Inferior parietal cortex (tissue), 1 donor: ENCODE measurements at regions not wholly inside any gene's neighbourhood (a gene's known extent, or its start where the extent isn't known, plus 50 kb on each side); places are given as distances from the start of the nearest gene placed in this dataset.
A peak's percentile ranks its signal among the peaks of the same experiment; 100 is the strongest.

Experiments used
- DNase-seq: peaks from one replicate; pipeline ENCODE4 v3.0.0-alpha.2; 2016; ENCODE audit errors: extremely low spot score

DNA sequence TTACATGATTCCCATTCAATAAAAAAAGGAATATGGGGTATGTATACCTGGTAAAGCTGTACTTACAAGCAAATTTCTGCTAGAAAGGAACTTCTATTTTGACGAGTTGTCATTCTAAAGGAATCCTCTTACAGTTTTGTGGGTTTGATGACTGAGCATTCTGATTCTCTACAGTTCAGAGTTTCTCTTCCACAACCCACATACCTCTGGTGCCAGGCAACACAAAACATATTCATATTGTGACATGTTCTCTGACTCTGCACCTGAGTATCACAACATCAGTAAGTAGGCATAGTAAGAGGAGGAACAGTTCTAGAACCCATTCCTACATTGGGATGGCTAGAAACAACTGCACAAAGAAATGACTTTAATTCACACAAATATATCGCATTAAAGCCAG, 636.6 kb downstream of the MED13L start:
- no peak for DNase-seq

DNA sequence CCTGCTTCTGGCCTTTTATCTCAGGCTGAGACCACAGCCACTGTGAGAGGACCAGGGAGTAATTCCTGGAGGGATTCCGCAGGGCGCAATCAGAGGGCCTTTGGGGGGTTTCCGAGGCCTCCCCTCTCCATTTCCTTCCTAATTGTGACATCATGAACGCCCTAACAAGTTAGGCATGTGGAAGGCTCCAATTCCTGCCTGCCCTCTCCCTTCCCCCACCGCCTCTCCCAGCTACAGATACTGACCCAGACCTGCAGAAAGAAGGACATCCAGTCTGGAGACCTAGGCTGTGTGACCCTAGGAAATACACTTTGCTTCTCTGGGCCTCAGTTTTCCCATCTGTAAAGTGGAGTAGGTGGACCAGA, 637.9 kb downstream of the MED13L start:
- DNase-seq: no peak

DNA sequence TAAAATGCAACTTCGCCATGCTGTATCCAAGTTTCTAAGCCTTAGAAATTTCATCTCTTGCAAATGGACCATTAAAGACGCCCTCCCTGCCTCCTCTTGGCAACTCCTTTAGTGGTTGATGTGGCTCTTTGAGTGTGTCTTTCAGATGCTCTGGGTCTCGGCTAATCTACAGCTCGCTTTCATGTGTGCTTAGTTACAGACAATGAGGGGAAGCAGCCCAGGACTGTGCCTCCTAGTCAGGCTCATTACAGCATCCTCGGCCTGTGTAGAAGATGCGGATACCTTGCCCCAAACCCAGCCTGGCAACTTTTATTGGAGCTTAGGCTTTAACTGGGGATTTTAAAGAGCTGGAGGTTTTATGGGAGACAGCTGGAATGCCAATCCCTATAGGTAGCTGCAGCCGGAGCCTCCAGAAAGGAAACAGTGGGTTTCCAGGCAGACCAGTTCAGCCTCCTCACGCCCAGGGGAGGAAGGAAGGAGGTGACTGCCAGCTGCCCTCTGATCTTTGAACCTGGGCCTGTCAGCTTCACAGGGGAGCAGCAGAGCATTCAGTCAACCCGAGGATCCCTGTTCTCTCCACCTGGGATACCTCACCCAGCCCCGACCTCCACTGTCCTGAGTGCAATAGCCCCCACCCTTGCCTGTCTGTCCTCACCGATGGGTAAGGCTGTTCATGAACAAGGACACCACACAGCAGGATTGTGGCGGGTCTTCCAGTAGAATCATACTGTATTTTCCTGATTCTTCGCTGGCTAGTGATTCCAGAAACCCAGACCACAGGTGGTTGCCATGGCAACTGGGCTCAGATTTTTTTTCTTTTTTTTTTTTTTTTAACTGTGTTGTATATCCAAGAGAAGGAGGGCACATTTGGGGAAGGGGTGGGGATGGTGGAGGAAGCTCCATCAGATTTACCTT, 638.5 kb downstream of the MED13L start:
- DNase-seq: no peak

DNA sequence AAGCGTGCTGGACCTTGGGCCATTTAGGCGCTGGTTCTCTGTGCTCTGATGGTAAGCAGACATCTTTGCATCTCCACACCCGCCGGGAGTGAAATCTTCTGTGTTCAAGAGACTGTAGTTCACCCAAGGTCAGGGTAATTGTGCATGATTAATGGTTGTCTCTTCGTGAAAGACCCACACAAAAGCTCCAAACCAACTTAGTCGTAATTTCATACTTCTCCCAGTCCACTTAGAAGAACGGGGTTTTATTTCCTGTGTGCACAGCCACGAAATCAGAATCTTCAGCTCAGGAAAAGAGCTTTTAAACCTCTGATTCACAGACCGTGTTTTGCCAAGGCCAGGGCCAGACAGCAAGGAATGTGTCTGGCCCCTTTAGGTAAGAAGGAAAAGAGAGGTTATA, 640.9 kb downstream of the MED13L start:
- no peak for DNase-seq

DNA sequence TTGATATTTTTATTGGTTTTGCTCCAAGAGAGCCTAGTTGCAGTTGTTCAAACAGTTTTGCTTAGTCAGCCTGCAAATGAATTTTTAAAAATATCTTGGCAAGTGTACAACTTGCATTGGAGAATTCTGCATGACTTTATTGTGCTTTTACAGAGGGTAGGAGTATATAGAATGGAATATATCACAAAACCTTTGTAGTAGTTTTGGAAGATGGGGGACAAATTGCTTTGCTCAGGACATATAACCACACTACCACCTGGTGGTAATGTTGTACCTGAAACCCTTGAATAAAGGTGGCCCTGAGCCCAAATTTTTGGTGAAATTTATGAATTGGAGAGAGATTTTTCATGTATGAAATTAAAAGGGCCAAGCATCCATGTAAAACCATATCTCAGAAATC, 645.2 kb downstream of the MED13L start:
- no peak for DNase-seq

DNA sequence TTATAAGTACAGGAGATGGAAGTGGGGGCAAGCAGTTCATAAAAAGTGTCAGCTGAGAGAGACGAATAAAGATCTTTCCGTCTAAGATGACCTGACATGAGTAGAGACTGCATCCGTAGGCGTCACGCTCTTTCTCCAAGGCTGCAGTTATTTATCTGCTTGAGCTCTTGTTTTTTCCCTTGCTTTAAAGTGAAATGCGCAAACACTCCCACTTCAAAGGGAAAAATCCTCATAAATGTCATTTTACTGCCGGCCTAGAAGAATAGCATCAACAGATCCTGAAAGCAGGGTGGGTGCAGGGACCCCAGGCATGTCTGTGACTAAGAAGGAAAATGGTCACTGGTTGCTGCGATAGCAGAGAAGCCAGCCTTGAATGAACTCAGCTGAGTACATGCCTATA, 647.4 kb downstream of the MED13L start:
- no peak for DNase-seq

DNA sequence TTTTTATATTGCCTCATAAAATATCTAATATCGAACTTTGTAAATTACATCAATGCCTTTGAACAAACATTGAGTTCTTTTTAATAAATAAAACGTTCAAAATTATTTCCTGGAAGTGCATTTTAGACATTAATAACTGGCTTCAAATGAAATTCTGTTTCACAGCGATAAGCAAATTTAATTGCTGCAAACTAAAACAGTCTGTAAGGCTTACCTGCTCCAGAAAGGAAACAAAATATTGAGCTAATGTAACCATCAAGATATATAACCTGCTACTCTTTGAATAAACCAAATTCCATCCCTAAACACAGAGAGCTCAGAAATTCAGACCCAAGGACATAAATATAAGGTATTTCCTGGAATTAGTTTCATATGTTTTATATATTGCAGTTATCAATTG, 651.3 kb downstream of the MED13L start:
- no peak for DNase-seq

DNA sequence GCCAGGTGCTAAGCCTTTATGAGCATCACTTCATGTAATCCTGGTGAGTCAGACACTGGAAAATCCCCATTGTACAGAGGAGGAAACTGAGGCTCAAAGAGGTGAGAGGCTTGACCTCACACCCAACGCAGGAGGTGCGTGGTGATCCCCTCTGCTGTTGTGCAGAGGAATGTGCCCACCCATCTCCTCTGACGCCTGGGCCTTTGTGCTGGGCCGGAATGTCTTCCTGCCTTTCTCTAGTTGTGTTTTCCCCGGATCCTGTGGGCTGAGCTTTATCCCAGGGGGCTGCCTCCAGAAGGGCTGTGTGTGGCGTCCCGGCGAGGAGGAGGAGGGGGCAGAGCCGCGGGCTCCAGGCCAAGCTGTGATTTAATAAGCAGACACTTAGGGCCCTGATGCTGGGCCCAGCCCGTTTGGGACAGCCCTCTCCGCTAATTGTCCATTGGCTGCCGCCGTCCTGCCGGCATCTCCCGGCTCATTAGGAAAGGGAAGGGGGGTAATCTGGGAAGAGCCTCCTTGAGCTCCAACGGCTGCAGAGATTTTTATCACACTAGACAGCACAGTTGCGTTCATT, 653.6 kb downstream of the MED13L start:
- no peak for DNase-seq

DNA sequence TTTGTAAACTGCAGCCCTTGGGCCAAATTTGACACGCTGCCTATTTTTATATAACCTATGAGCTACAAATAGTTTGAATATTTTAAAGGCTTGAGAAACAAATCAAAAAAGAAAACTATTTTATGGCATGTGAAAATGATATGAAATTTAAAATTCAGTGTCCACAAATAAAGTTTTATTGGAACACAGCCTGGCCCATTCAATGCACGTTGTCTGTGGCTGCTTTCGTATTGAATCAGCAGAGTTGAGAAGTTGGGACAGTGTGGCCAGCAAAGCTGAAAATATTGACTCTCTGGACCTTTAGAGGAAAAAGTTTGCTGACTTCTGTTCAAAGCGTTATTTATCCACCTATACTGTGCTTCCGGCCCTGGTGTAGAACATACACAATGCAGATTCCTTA, 654.2 kb downstream of the MED13L start:
- DNase-seq: no peak

DNA sequence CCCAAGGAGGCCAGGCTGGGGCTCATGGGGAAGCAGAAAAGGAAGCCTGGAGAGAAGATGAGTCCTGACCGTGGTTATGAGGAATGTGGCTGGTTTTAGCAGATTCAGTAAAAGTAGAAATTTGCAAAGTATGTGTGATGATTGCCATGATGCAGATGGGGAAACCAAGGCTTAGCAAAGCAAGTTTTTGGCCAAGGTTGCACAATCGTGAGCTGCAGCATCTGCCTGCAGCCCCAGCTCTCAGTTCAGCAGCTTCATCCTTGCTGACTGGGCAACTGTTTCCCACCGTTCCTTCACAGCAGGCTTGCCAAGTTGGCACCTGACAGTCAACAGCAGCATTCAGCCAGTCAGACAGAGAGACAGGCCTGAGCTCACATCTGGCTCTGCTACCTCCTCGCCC, 656.7 kb downstream of the MED13L start:
- DNase-seq: no peak

DNA sequence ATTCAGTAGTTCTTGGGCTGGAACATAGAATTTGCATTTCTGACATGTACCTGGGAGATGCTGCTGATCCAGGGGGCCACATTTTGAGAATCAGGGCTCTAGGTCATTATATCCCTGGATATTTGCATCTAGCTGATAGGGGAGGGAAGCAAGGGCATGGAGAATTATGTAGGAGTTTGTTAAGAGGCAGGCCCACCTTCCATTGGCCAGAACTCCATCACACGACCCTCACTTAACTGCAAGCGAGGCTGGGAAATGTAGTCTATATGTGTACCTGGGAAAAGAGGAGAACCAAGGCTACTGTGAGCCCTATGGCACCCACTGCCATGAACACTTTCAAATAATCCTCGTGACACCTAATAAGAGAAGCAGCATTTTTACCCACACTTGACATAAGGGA, 657.6 kb downstream of the MED13L start:
- no peak for DNase-seq

DNA sequence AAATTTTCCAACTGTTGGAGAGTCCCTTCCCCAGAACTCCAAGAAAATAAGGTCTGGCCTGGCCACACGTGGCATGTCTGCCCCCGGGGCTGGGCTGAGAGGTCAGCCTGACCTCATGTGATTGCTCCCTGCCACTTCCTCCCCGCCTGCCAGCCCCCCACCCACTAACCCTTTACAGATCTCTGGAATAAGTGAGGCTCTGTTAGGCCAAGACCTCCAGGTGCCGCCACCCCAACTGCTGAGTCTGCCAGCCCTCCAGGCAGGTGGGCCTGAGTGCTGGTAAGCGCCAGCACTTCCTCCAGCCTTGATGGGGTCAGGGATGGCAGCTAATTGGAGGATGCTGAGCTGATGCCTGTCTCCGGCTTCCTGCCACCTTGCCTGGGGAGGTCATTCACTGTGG, 658.4 kb downstream of the MED13L start:
- DNase-seq: no peak

DNA sequence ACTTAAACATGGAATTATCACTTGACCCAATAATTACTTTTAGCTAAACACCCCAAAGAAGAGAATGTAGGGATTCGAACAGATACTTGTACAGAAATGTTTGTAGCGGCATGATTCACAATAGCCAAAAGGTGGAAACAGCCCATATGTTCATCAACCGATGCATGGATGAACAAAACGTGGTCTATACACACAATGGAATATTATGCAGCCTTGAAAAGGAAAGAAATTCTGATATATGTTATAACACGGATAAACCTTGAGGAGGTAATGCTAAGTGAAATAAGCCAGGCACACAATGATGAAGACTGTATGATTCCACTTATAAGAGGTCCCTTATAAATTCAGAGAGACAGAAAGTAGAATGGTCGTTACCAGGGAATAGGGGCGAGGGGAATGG, 659.4 kb downstream of the MED13L start:
- DNase-seq: no peak

DNA sequence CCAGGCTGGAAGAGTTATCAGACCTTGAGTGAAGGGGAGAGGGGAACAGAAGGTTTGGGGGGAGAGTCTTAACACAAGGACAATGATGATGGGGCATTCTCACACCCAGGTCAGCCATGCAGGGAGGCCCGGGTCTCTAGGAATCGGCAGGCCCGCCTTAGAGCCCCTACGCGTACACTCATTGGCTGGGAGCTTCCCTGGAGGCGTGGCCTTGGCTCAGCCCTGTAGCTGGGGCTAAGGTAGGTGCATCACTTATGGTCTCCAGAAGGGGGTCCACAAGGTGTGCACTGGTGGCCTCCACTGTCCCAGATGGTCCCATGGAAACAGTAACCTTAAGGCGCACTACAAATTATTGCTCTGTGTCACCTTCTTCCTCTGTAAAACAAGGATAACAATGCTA, 660.1 kb downstream of the MED13L start:
- no peak for DNase-seq

DNA sequence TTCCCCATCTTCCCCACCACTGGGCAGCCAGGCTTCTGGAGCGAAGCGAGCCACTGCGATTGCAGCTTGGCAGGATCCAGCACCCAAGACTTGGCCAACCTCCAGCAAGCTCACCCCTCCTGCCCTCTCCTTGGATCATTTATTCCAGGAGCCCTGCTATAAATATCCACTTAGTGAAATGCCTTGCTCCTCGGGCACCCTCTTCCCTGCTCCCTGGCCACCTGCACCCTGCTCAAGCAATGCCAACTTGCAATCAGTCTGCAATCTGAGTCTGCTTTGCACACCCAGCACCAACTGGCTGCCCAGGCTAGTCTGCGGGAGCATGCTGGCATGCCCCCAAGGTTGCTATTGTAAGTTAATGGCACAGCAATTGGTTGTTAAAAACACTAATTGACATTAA, 666.0 kb downstream of the MED13L start:
- no peak for DNase-seq

DNA sequence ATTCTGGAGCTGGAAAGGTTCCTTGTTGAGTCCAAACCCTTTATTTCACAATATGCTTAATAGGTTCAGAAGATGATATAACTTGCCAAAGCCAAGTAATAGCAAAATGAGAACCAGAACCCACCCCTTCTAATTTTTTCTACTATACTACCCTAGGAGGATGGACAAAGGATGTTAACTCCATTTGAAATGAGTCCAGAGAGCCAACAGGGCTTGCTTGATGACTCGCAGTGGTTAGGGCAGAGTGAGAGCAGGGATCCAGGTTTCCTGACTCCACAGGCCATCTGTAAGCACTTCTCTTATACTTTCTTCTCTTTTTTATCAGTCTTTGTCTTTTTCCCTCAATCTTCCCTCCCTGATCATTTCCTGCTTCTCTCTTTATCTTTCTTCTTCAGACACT, 668.1 kb downstream of the MED13L start:
- no peak for DNase-seq

DNA sequence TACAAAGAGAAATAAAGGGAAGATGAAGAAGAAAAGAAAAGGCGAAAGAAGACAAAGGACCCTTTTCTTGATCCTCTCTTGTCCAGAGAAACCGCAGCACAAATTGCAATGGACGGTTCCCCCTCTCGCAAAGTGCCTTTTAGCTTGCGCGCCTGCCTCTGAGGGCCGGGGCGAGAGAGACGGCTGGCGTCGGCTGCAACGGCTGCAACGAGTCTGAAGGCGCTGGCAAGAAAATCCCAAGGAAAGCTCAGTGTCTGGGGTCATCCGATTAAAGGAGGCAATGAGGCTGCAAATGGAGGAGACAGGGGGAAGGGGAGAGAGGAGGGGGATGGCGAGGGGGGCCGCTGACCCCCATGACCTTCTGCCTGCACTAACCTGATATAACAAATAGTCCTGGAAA, 671.5 kb downstream of the MED13L start:
- no peak for DNase-seq

DNA sequence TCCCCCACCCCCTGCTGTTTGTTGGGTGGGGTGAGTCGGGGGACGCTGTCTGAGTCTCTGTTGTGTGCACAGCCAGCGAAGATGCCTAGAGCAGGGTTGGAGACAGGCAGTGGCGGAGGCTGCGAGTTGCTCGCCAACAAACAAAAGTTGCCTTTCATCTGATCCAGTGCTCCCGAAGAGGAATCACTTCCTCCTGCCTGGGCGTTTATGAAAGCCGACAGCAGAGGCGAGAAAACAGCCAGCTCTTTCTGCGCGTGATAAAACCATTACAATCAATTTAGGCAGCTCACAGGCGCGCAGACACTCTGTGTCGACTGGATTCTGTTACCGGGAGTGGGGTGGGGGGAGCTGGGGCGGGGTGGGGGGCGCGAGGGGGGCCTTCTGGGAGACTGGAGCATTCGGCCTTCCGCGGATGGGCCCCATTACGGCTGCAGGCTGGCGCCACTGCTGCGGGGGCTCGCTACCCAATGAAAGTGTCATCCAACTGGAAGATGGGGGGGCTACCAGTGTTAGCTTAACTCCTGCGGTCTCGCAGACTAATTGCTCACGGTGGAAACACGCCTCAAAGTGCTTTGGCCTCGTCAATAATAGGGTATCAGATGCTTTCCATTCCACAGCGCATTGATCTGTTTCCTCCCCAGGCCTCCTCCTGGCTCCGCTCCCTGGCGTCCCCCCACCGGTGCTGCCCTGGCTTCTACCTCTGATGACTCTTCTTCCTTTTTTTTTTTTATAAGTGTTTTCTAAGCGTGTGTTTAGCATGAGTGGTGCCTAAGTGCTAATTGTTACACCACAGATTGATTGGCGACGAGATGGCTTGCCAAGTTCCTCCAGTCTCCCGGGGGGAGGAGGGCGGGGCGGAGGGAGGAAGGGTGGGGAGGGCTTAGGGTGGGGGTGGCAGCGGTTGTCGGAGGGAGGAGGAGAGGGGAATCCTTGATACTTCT, 678.4 kb downstream of the MED13L start:
- DNase-seq: peak; percentile 34

DNA sequence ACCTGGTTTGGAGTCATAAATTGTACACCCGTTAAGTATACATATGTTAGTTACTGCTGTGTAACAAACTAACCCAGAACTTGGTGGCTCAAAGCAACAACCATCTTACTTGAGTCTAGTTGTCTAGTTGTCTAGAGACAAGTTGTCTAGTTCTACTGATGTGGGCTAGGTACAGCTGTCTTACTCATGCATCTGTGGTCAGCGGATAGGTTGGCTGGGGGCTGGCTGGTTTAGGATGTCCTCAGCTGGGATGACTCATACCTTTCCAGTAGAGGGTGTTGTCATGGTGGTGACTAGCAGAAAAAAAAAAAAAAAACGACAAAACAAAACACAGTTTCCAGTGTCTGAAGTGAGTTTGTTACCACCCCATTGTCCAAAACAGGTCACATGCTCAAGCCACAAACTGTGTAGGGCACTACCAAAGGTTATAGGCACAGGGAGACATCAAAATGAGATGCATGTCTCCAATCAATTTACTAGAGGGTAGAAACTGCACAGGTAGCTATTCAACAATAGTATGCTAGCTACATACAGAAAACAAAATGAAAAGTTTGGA, 680.3 kb downstream of the MED13L start:
- DNase-seq: no peak

DNA sequence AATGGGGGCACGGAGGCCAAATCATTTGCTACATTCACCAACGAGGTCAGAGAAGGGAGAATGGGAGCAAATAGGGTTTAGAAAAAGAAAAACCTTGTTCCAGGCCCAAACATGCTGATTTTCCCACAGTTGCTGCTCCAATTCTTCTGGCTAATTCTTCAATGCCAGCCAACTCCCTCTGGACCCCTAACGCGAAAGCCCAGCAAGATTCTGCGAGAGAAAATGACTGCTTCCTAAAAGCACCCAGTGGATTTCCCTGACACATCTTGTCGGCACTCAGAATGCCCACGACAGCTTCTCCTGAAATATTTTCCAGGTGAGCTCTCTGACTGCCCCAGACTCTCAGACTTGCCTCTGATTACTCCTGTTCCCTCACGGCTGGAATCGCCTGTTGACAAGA, 689.4 kb downstream of the MED13L start:
- DNase-seq: no peak

DNA sequence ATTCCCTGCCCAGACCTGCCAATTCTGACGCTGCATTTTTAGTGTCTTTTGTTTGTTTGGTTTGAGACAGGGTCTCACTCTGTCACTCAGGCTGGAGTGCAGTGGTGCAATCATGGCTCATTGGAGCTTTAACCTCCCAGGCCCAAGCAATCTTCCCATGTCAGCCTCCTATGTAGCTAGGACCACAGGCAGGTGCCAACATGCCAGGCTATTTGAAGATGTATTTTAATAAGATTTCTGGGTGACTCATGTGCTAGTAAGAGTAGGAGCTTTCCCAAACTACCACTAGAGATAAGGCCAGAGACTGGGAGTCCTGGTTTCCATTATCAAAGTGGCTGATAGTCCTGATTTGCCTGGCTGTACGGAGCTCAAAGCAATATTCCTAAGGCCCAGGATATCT, 693.3 kb downstream of the MED13L start:
- DNase-seq: no peak

DNA sequence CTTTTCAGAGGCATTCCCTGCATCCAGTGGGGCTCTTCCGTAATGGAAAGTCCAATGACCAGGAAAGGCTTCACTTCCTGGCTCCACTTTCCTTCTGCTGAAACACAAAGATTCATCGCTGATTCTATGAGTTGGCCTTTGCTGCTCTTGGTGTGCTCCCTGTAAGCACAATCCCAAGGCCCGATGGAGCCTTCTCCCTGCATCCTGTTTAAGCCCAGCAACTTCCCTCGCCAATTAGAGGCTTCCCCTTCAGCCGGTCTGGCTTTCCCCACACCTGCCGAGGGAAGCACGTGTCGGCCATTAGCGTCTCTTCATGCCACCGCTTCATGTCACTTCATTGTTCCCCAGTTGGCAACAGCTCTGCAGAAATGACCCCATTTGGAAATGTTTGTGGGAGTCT, 693.9 kb downstream of the MED13L start:
- DNase-seq: no peak
